WTC11 (cell line): ENCODE measurements at regions not wholly inside any gene's neighbourhood (a gene's known extent, or its start where the extent isn't known, plus 50 kb on each side); places are given as distances from the start of the nearest gene placed in this dataset.

Experiments
- ARID4B ChIP-seq: sonication (generic); formaldehyde crosslinking; IDR thresholded peaks from 2 replicates; pipeline ENCODE4 v1.8.0; 2023; ENCODE audit warnings: missing genetic modification reagents, mild to moderate bottlenecking, borderline replicate concordance
- CTCF ChIP-seq: fragments of 200-600 bp; IDR thresholded peaks from 2 replicates; pipeline ENCODE4 v1.8.0; 2022; ENCODE audit warnings: antibody characterized with exemption
- PREB ChIP-seq: sonication (generic); formaldehyde crosslinking; IDR thresholded peaks from 2 replicates; pipeline ENCODE4 v1.8.1; 2022; ENCODE audit warnings: mild to moderate bottlenecking, missing genetic modification reagents, moderate library complexity, borderline replicate concordance
- SP1 ChIP-seq: sonication (generic); formaldehyde crosslinking; conservative IDR thresholded peaks from 2 replicates; pipeline ENCODE4 v1.8.1; 2022; ENCODE audit warnings: missing genetic modification reagents
- USF2 ChIP-seq: sonication (generic); formaldehyde crosslinking; IDR thresholded peaks from 2 replicates; pipeline ENCODE4 v1.8.1; 2023; ENCODE audit warnings: mild to moderate bottlenecking, missing genetic modification reagents, moderate library complexity
- TF ChIP-seq, protein P1 (sequence below): sonication (generic); formaldehyde crosslinking; conservative IDR thresholded peaks from 2 replicates; pipeline ENCODE4 v1.8.1; 2022; ENCODE audit warnings: mild to moderate bottlenecking, missing genetic modification reagents
- TF ChIP-seq, protein P2 (sequence below): sonication (generic); formaldehyde crosslinking; IDR thresholded peaks from 2 replicates; pipeline ENCODE4 v1.8.0; 2022; ENCODE audit warnings: mild to moderate bottlenecking, missing genetic modification reagents

GRCh38 chr10:78813526-78813925 is 255.2 kb upstream of the ZMIZ1 start:
- TF ChIP-seq USF2, result no peak
- TF ChIP-seq, protein P1, sequence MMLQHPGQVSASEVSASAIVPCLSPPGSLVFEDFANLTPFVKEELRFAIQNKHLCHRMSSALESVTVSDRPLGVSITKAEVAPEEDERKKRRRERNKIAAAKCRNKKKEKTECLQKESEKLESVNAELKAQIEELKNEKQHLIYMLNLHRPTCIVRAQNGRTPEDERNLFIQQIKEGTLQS (CRISPR knock-in tag), result no peak
- no peak for TF ChIP-seq CTCF
- no peak for TF ChIP-seq ARID4B (CRISPR knock-in tag)
- TF ChIP-seq PREB (CRISPR knock-in tag), result no peak
- TF ChIP-seq, protein P2, sequence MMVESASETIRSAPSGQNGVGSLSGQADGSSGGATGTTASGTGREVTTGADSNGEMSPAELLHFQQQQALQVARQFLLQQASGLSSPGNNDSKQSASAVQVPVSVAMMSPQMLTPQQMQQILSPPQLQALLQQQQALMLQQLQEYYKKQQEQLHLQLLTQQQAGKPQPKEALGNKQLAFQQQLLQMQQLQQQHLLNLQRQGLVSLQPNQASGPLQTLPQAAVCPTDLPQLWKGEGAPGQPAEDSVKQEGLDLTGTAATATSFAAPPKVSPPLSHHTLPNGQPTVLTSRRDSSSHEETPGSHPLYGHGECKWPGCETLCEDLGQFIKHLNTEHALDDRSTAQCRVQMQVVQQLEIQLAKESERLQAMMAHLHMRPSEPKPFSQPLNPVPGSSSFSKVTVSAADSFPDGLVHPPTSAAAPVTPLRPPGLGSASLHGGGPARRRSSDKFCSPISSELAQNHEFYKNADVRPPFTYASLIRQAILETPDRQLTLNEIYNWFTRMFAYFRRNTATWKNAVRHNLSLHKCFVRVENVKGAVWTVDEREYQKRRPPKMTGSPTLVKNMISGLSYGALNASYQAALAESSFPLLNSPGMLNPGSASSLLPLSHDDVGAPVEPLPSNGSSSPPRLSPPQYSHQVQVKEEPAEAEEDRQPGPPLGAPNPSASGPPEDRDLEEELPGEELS (CRISPR knock-in tag), result no peak
- TF ChIP-seq SP1, result no peak
